HepG2 (cell line): ENCODE measurements at regions not wholly inside any gene's neighbourhood (a gene's known extent, or its start where the extent isn't known, plus 50 kb on each side); places are given as distances from the start of the nearest gene placed in this dataset.
A peak's percentile ranks its signal among the peaks of the same experiment; 100 is the strongest.

Experiments
- ATAC-seq: fragments of 200-7000 bp; cut with Tn5 transposase; 3 replicates; pipeline ENCODE4 v1.9.1; 2020; ENCODE audit warnings: mild to moderate bottlenecking, moderate library complexity
- BruUV-seq: library from RNA; stranded (reverse); fragments of 400-500 nt; replicated peaks from 2 replicates; lab custom pipeline; 2021; lab: Mats Ljungman, UMichigan
- CTCF ChIA-PET: fragments of 300-600 bp; formaldehyde crosslinking; extraction: SDS; loops from one replicate; lab custom pipeline; 2021; ENCODE audit warnings: low total read pairs, inconsistent platforms, low intra/inter-chr PET ratio; lab: Yijun Ruan, JAX
- POLR2A ChIA-PET: fragments of 350-600 bp; sonication (Branson Sonifier 250); formaldehyde crosslinking; loops from one replicate; lab custom pipeline; 2020; ENCODE audit warnings: antibody characterized with exemption, inconsistent platforms; lab: Yijun Ruan, JAX
- DNase-seq: peaks from one replicate; pipeline ENCODE4 v3.0.0-alpha.2; 2015; ENCODE audit warnings: low spot score
- FAIRE-seq: peaks from 3 replicates; lab custom pipeline; 2011; peaks lifted over from hg19 to GRCh38; lab: Jason Lieb, UNC
- H2AFZ ChIP-seq: one replicate; pipeline ENCODE4 v1.6.1; 2011; ENCODE audit warnings: low read length, inconsistent platforms
- H3K27ac ChIP-seq: fragments of 300-600 bp; 3 replicates; pipeline ENCODE4 v1.8.0; 2011; ENCODE audit warnings: mixed run types, mild to moderate bottlenecking, mixed read lengths, low read length, inconsistent platforms; ENCODE audit not compliant: insufficient read depth; ENCODE audit errors: extremely low read length
- H3K27me3 ChIP-seq, 2 experiments: fragments of 200-600 bp in 1 of 2; 2 replicates in 1 of 2; 3 replicates in 1 of 2; pipeline versions ENCODE4 v1.6.0 to v1.8.0; 2011; ENCODE audit warnings: low read length in 2 of 2, mild to moderate bottlenecking in 2 of 2, moderate library complexity in 2 of 2, inconsistent platforms in 1 of 2; ENCODE audit not compliant: insufficient read depth in 2 of 2, control insufficient read depth in 1 of 2
- H3K36me3 ChIP-seq, 2 experiments: fragments of 200-600 bp in 1 of 2; replicated peaks in 1 of 2; 2 replicates in 1 of 2; 3 replicates in 1 of 2; pipeline versions ENCODE4 v1.5.1 to v1.8.0; 2011; ENCODE audit warnings: low read length in 2 of 2, inconsistent platforms in 1 of 2; ENCODE audit not compliant: insufficient read depth in 2 of 2, control insufficient read depth in 1 of 2
- H3K4me1 ChIP-seq: 2 replicates; pipeline ENCODE4 v1.5.1; 2012; ENCODE audit warnings: low read length, inconsistent platforms; ENCODE audit not compliant: insufficient read depth
- H3K4me2 ChIP-seq: 2 replicates; pipeline ENCODE4 v1.6.0; 2011; ENCODE audit warnings: low read depth, low read length, inconsistent platforms
- H3K4me3 ChIP-seq, 3 experiments: fragments of 200-600 bp in 1 of 3; sonication (generic), shearing (Covaris generic) in 1 of 3; replicated peaks in 1 of 3; 2 replicates each; pipeline ENCODE4 v1.5.1; 2011 to 2016; ENCODE audit warnings: low read length in 3 of 3, inconsistent platforms in 2 of 3, low read depth in 2 of 3, mild to moderate bottlenecking in 2 of 3, control low read depth in 1 of 3, mixed read lengths in 1 of 3; ENCODE audit not compliant: insufficient read depth in 1 of 3
- H3K79me2 ChIP-seq: one replicate; pipeline ENCODE4 v1.6.1; 2011; ENCODE audit warnings: low read length, inconsistent platforms; ENCODE audit not compliant: insufficient read depth
- H3K9ac ChIP-seq: 2 replicates; pipeline ENCODE4 v1.6.0; 2011; ENCODE audit warnings: mild to moderate bottlenecking, low read depth, low read length, inconsistent platforms; ENCODE audit not compliant: insufficient read depth
- H3K9me3 ChIP-seq: 2 replicates; pipeline ENCODE4 v1.5.1; 2012; ENCODE audit warnings: mild to moderate bottlenecking, low read length
- H4K20me1 ChIP-seq: 2 replicates; pipeline ENCODE4 v1.6.0; 2011; ENCODE audit warnings: inconsistent platforms, mild to moderate bottlenecking, low read length, moderate library complexity; ENCODE audit not compliant: insufficient read depth
- CEBPB ChIP-seq: IDR thresholded peaks from 2 replicates; pipeline ENCODE4 v1.6.1; 2011; ENCODE audit warnings: low read depth, low read length, improper control_type of control experiment, borderline replicate concordance
- DR1 ChIP-seq: sonication (generic); formaldehyde crosslinking; IDR thresholded peaks from 2 replicates; pipeline ENCODE4 v1.8.0; 2021; ENCODE audit warnings: mild to moderate bottlenecking, missing genetic modification reagents, inconsistent platforms
- ZMYM3 ChIP-seq: sonication (generic); formaldehyde crosslinking; IDR thresholded peaks from 2 replicates; pipeline ENCODE4 v1.5.1; 2020; ENCODE audit warnings: mild to moderate bottlenecking, missing genetic modification reagents
- WGBS: methylation state at CpG from one replicate; pipeline ENCODE4 v1.1.6; 2017; ENCODE audit warnings: low lambda C conversion rate; 5-methylcytosine and 5-hydroxymethylcytosine counted together
- in situ Hi-C: cut with HindIII; loops from 2 replicates; pipeline ENCODE4 v1.10.0; 2017; ENCODE audit warnings: low pct_unique_long_range_greater_than_20kb; ENCODE audit not compliant: extremely low pct_ligation_motif_present
- intact Hi-C: fragments of 100-400 bp; cut with micrococcal nuclease; formaldehyde crosslinking; loops from one replicate; pipeline ENCODE4 v1.10.0; 2022; ENCODE audit not compliant: unreplicated experiment

- no peaks in the 10 kb centered on the region for H3K36me3 ChIP-seq
- no peaks in the 10 kb centered on the region for H4K20me1 ChIP-seq
- H2AFZ ChIP-seq: no peak overlapping the region
- no TSS peak for BruUV-seq
- no peaks in the 10 kb centered on the region for H3K27me3 ChIP-seq
- no peak overlapping the region for H3K27ac ChIP-seq
- ATAC-seq (no peak; the same call in 2 of the 3 replicates), DNase-seq (no peak), FAIRE-seq (no peak)
- 0 out of 2 replicates have a peak, but pooled peaks cover 8% of the 10 kb centered on the region for H3K4me1 ChIP-seq
- intact Hi-C loops (no loop called here), in situ Hi-C loops (no loop called here)
- no peak for TF ChIP-seq DR1 (CRISPR knock-in tag)
- 80% methylated on average over 1 of the region's 2 CpGs for WGBS
- H3K9ac ChIP-seq: no peak overlapping the region
- no peak overlapping the region for H3K4me3 ChIP-seq
- no peaks in the 10 kb centered on the region for H3K79me2 ChIP-seq
- CTCF ChIA-PET: no interaction called here
- no peaks in the 10 kb centered on the region for H3K9me3 ChIP-seq
- no peak overlapping the region for H3K4me2 ChIP-seq
- POLR2A ChIA-PET: no interaction called here
Observed at GRCh38 chr5:161093100-161093499, 241.1 kb upstream of the ATP10B start.

- POLR2A ChIA-PET: no interaction called here
- in situ Hi-C loops: no loop called here
- TF ChIP-seq ZMYM3 (CRISPR knock-in tag) (no peak), CEBPB (peak; percentile 81)
Observed at GRCh38 chr5:161089569-161089968, 237.6 kb upstream of the ATP10B start.

More at GRCh38 chr5:161089569-161089968, 237.6 kb upstream of the ATP10B start:
- H3K9ac ChIP-seq: no peak overlapping the region
- DNase-seq (no peak), FAIRE-seq (no peak), ATAC-seq (no peak)
- H3K4me3 ChIP-seq: no peak overlapping the region
- H3K36me3 ChIP-seq: no peaks in the 10 kb centered on the region
- WGBS: 58% methylated on average over 2 of the region's 2 CpGs
- no TSS peak for BruUV-seq
- H3K79me2 ChIP-seq: no peaks in the 10 kb centered on the region
- no peaks in the 10 kb centered on the region for H3K9me3 ChIP-seq
- CTCF ChIA-PET: no interaction called here
- intact Hi-C loops: no loop called here
- H3K27me3 ChIP-seq: no peaks in the 10 kb centered on the region
- no peak overlapping the region for H3K4me2 ChIP-seq
- no peaks in the 10 kb centered on the region for H3K4me1 ChIP-seq
- no peak overlapping the region for H2AFZ ChIP-seq
- no peak overlapping the region for H3K27ac ChIP-seq
- no peaks in the 10 kb centered on the region for H4K20me1 ChIP-seq
